ENCODE measurements at regions not wholly inside any gene's neighbourhood (a gene's known extent, or its start where the extent isn't known, plus 50 kb on each side); places are given as distances from the start of the nearest gene placed in this dataset.
A peak's percentile ranks its signal among the peaks of the same experiment; 100 is the strongest.

DNA sequence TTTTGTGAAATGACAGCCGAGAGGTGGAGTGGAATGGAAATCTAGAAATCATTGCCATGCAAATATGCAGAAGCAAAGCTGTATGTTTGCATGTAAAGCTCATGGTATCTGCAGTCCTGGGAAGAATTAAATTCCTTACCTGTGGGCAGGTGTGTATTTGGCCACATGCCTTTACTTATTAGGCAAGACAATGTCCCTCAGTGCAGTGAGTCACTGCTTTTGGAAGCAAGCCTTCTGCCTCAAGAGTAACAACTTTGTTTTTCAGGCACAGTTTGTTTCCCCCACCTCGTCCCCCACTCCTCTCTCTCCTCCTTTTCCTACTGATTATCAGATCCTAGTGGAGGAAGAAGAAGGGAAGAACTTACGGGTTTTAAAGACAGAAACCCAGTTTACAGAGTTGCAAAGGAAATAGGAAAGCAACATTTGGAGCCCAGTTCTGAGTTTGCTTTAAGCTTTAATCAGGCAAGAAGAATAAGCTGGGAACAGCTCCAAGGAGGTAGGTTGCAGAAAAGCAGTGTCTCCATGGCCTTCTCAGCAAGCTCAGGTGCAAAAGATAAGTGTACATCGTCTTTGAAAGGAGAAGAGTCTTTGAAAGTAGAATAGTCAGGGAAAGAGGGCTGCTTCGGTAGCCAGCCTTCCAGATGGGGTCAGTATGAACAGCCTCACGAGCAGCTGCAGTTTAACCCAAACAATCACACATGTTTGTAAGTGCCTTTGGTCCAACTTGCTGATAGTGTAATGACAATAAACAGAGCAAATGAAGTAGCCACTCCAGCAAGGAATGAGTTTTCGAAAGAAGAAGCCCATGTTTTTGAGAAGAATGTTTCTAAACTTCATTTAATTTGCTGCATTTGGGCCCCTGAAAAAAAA lies 190.1 kb downstream of the KLF5 start:
- Histone ChIP-seq H3K36me3 (ENCODE audit: insufficient read depth, low read length) (no peaks in the 10 kb centered on the region), H3K27me3 (ENCODE audit: insufficient read depth, low read length) (no peaks in the 10 kb centered on the region), H3K9ac (ENCODE audit: low read depth, low read length) (peak overlapping the region; percentile 33; the same call in 1 of the 2 replicates), H3K27ac (ENCODE audit: low read depth, low read length) (peak overlapping the region; percentile 76), H3K9me3 (ENCODE audit: insufficient read depth, low read depth, low read length) (no peaks in the 10 kb centered on the region), H3K4me3 (ENCODE audit: low read length) (no peak overlapping the region), H3K4me1 (ENCODE audit: insufficient read depth, low read length) (peaks cover 24% of the 10 kb centered on the region)
- WGBS: 61% methylated on average over 7 of the region's 7 CpGs

GRCh38 chr13:73248154-73248553 lies 189.3 kb downstream of the KLF5 start:
- Histone ChIP-seq H3K9me3 (ENCODE audit: insufficient read depth, low read depth, low read length) (no peaks in the 10 kb centered on the region), H3K4me1 (ENCODE audit: insufficient read depth, low read length) (peaks cover 24% of the 10 kb centered on the region)

GRCh38 chr13:73245246-73245645 lies 186.4 kb downstream of the KLF5 start:
- Histone ChIP-seq H3K27ac (ENCODE audit: low read depth, low read length) (no peak overlapping the region), H3K4me1 (ENCODE audit: insufficient read depth, low read length) (peaks cover 12% of the 10 kb centered on the region), H3K9me3 (ENCODE audit: insufficient read depth, low read depth, low read length) (no peaks in the 10 kb centered on the region), H3K27me3 (ENCODE audit: insufficient read depth, low read length) (no peaks in the 10 kb centered on the region), H3K36me3 (ENCODE audit: insufficient read depth, low read length) (no peaks in the 10 kb centered on the region), H3K4me3 (ENCODE audit: low read length) (no peak overlapping the region), H3K9ac (ENCODE audit: low read depth, low read length) (no peak overlapping the region)
- WGBS: 91% methylated on average over 4 of the region's 6 CpGs

More at GRCh38 chr13:73248154-73248553, 189.3 kb downstream of the KLF5 start:
- 100% methylated on average over 3 of the region's 3 CpGs for WGBS
- no peak overlapping the region for H3K9ac ChIP-seq (ENCODE audit: low read depth, low read length)
- H3K27ac ChIP-seq (ENCODE audit: low read depth, low read length): no peak overlapping the region
- H3K4me3 ChIP-seq (ENCODE audit: low read length): no peak overlapping the region
- no peaks in the 10 kb centered on the region for H3K36me3 ChIP-seq (ENCODE audit: insufficient read depth, low read length)
- no peaks in the 10 kb centered on the region for H3K27me3 ChIP-seq (ENCODE audit: insufficient read depth, low read length)

GRCh38 chr13:73244467-73244866 lies 185.7 kb downstream of the KLF5 start:
- Histone ChIP-seq H3K4me3 (ENCODE audit: low read length) (no peak overlapping the region), H3K27ac (ENCODE audit: low read depth, low read length) (no peak overlapping the region), H3K36me3 (ENCODE audit: insufficient read depth, low read length) (no peaks in the 10 kb centered on the region), H3K27me3 (ENCODE audit: insufficient read depth, low read length) (no peaks in the 10 kb centered on the region), H3K9ac (ENCODE audit: low read depth, low read length) (no peak overlapping the region), H3K9me3 (ENCODE audit: insufficient read depth, low read depth, low read length) (no peaks in the 10 kb centered on the region), H3K4me1 (ENCODE audit: insufficient read depth, low read length) (peaks cover 11% of the 10 kb centered on the region)
- WGBS: 93% methylated on average over 4 of the region's 4 CpGs

- Histone ChIP-seq H3K36me3 (ENCODE audit: insufficient read depth, low read length) (no peaks in the 10 kb centered on the region), H3K27ac (ENCODE audit: low read depth, low read length) (no peak overlapping the region), H3K9me3 (ENCODE audit: insufficient read depth, low read depth, low read length) (no peaks in the 10 kb centered on the region), H3K27me3 (ENCODE audit: insufficient read depth, low read length) (no peaks in the 10 kb centered on the region), H3K4me1 (ENCODE audit: insufficient read depth, low read length) (no peaks in the 10 kb centered on the region), H3K9ac (ENCODE audit: low read depth, low read length) (no peak overlapping the region), H3K4me3 (ENCODE audit: low read length) (no peak overlapping the region)
- WGBS: 93% methylated on average over 2 of the region's 2 CpGs
These were observed 183.8 kb downstream of the KLF5 start for GRCh38 chr13:73242515-73243015.

DNA sequence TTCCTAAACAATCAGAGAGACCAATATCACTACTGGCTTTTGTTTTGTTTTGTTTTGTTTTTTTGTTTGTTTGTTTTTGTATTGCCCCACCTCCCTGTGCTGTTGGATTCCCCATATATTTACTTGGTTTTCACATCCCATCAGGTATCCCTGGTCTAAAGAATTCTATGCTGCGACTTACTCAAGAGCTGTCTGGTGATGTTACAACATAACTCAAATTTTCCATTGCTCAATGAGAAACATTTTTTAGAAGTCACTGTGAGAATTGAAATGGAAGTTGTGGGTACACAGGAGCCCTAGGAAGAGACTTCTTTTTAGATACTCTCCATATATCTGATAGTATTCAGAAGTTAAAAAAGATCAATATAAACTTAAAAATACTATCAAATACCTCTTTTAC lies 181.4 kb downstream of the KLF5 start:
- H3K9me3 ChIP-seq (ENCODE audit: insufficient read depth, low read depth, low read length): no peaks in the 10 kb centered on the region
- no peaks in the 10 kb centered on the region for H3K36me3 ChIP-seq (ENCODE audit: insufficient read depth, low read length)
- WGBS: 100% methylated on average over 1 of the region's 1 CpG

DNA sequence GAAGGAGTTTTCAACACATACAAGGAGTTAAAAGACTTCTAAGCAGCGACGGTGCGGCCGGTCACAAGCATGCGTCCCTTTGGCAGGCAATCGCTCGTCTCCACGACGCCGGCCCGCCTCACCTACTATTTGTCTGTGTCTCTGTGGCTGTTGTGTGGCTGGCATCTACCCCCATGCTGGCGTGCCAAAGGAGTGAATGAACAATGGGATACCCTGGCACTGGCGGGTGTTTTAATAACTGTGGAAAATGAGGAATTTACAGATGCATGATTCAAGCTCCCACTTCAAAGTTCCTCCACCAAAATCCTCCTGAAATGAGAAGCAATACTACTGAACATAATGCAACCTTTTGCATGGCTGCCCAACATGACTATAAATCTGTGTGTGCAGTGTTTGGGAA lies 176.6 kb downstream of the KLF5 start:
- Histone ChIP-seq H3K36me3 (ENCODE audit: insufficient read depth, low read length) (no peaks in the 10 kb centered on the region), H3K4me1 (ENCODE audit: insufficient read depth, low read length) (no peaks in the 10 kb centered on the region), H3K27me3 (ENCODE audit: insufficient read depth, low read length) (no peaks in the 10 kb centered on the region), H3K9me3 (ENCODE audit: insufficient read depth, low read depth, low read length) (no peaks in the 10 kb centered on the region), H3K9ac (ENCODE audit: low read depth, low read length) (no peak overlapping the region), H3K27ac (ENCODE audit: low read depth, low read length) (no peak overlapping the region), H3K4me3 (ENCODE audit: low read length) (no peak overlapping the region)
- 93% methylated on average over 13 of the region's 13 CpGs for WGBS

More for the DNA sequence above, 181.4 kb downstream of the KLF5 start:
- no peak overlapping the region for H3K27ac ChIP-seq (ENCODE audit: low read depth, low read length)
- H3K4me1 ChIP-seq (ENCODE audit: insufficient read depth, low read length): no peaks in the 10 kb centered on the region
- no peak overlapping the region for H3K4me3 ChIP-seq (ENCODE audit: low read length)
- no peak overlapping the region for H3K9ac ChIP-seq (ENCODE audit: low read depth, low read length)
- H3K27me3 ChIP-seq (ENCODE audit: insufficient read depth, low read length): no peaks in the 10 kb centered on the region

- no peaks in the 10 kb centered on the region for H3K9me3 ChIP-seq (ENCODE audit: insufficient read depth, low read depth, low read length)
- H3K36me3 ChIP-seq (ENCODE audit: insufficient read depth, low read length): no peaks in the 10 kb centered on the region
- no CpG with 5 or more reads among the region's 4 CpGs for WGBS
- no peak overlapping the region for H3K9ac ChIP-seq (ENCODE audit: low read depth, low read length)
- no peak overlapping the region for H3K4me3 ChIP-seq (ENCODE audit: low read length)
- H3K27ac ChIP-seq (ENCODE audit: low read depth, low read length): no peak overlapping the region
- H3K27me3 ChIP-seq (ENCODE audit: insufficient read depth, low read length): no peaks in the 10 kb centered on the region
- no peaks in the 10 kb centered on the region for H3K4me1 ChIP-seq (ENCODE audit: insufficient read depth, low read length)
These were observed 172.7 kb downstream of the KLF5 start for GRCh38 chr13:73231471-73231870.

DNA sequence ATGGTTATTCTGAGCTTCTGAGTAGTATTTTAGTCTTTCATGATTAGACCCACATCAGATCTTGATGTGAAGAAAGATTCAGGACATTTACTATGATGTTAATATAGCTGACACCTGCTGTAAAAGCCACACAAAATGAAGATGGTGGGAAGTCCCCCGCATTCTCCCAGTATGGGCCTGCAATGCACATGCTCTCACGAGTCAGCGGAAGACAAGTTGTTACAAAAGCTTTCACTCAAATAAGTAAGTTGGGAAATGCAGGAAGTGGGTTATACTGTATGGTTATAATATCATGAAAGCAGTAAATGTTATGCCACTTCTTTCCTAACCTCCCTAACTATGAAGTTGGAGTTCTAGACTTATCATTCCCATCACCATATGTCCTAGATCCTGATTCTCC lies 171.9 kb downstream of the KLF5 start:
- H3K27ac ChIP-seq (ENCODE audit: low read depth, low read length): no peak overlapping the region
- WGBS: 96% methylated on average over 3 of the region's 3 CpGs
- H3K9me3 ChIP-seq (ENCODE audit: insufficient read depth, low read depth, low read length): no peaks in the 10 kb centered on the region
- no peaks in the 10 kb centered on the region for H3K36me3 ChIP-seq (ENCODE audit: insufficient read depth, low read length)
- H3K9ac ChIP-seq (ENCODE audit: low read depth, low read length): no peak overlapping the region
- no peak overlapping the region for H3K4me3 ChIP-seq (ENCODE audit: low read length)
- no peaks in the 10 kb centered on the region for H3K4me1 ChIP-seq (ENCODE audit: insufficient read depth, low read length)
- H3K27me3 ChIP-seq (ENCODE audit: insufficient read depth, low read length): no peaks in the 10 kb centered on the region

- H3K4me1 ChIP-seq (ENCODE audit: insufficient read depth, low read length): no peaks in the 10 kb centered on the region
- H3K9me3 ChIP-seq (ENCODE audit: insufficient read depth, low read depth, low read length): no peaks in the 10 kb centered on the region
- H3K4me3 ChIP-seq (ENCODE audit: low read length): no peak overlapping the region
- H3K27me3 ChIP-seq (ENCODE audit: insufficient read depth, low read length): no peaks in the 10 kb centered on the region
- no peaks in the 10 kb centered on the region for H3K36me3 ChIP-seq (ENCODE audit: insufficient read depth, low read length)
- H3K9ac ChIP-seq (ENCODE audit: low read depth, low read length): no peak overlapping the region
- H3K27ac ChIP-seq (ENCODE audit: low read depth, low read length): no peak overlapping the region
These were observed 169.7 kb downstream of the KLF5 start for GRCh38 chr13:73228546-73228945.

DNA sequence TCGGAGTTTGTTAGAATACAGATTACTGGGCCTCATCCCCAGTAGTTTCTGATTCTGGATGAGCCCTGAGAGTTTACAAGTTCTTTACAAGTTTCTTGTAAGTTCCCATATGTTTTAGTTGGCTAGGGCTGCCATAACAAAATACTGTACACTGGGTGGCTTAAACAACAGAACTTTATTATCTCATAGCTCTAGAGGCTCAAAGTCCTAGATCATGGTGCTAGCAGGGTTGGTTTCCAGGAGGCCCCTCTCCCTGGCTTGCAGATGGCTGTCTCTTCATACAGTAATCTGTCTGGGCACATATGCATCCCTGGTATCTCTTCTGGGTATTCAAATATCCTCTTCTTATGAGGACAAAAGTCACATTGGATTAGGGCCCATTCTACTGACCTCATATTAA lies 167.2 kb downstream of the KLF5 start:
- no peak overlapping the region for H3K4me3 ChIP-seq (ENCODE audit: low read length)
- H3K27me3 ChIP-seq (ENCODE audit: insufficient read depth, low read length): no peaks in the 10 kb centered on the region
- H3K4me1 ChIP-seq (ENCODE audit: insufficient read depth, low read length): no peaks in the 10 kb centered on the region
- 97% methylated on average over 1 of the region's 1 CpG for WGBS
- no peak overlapping the region for H3K9ac ChIP-seq (ENCODE audit: low read depth, low read length)
- no peaks in the 10 kb centered on the region for H3K9me3 ChIP-seq (ENCODE audit: insufficient read depth, low read depth, low read length)
- H3K36me3 ChIP-seq (ENCODE audit: insufficient read depth, low read length): no peaks in the 10 kb centered on the region
- H3K27ac ChIP-seq (ENCODE audit: low read depth, low read length): no peak overlapping the region

All from HUES64 (cell line).